ENCODE measurements at regions not wholly inside any gene's neighbourhood (a gene's known extent, or its start where the extent isn't known, plus 50 kb on each side); places are given as distances from the start of the nearest gene placed in this dataset.
A peak's percentile ranks its signal among the peaks of the same experiment; 100 is the strongest.

- H3K4me3 ChIP-seq (ENCODE audit: low read length), result no peak overlapping the region
- TF ChIP-seq CTCF (conservative IDR thresholded peaks at IDR 0.05; ENCODE audit: low read depth, low read length), result no peak
- no peak for DNase-seq (ENCODE audit: low read depth)
Measured at GRCh38 chr7:46006723-46007122, 85.7 kb upstream of the IGFBP3 start.

- TF ChIP-seq CTCF (conservative IDR thresholded peaks at IDR 0.05; ENCODE audit: low read depth, low read length), result no peak
- no peak for DNase-seq (ENCODE audit: low read depth)
- no peak overlapping the region for H3K4me3 ChIP-seq (ENCODE audit: low read length)
Measured at GRCh38 chr7:46006212-46006611, 85.1 kb upstream of the IGFBP3 start.

- no peak for DNase-seq (ENCODE audit: low read depth)
- no peak overlapping the region for H3K4me3 ChIP-seq (ENCODE audit: low read length)
- TF ChIP-seq CTCF (conservative IDR thresholded peaks at IDR 0.05; ENCODE audit: low read depth, low read length), result no peak
Measured at GRCh38 chr7:46004965-46005364, 83.9 kb upstream of the IGFBP3 start.

GRCh38 chr7:46003896-46004875 lies 83.1 kb upstream of the IGFBP3 start:
- no peak for TF ChIP-seq CTCF (conservative IDR thresholded peaks at IDR 0.05; ENCODE audit: low read depth, low read length)
- H3K4me3 ChIP-seq (ENCODE audit: low read length), result no peak overlapping the region
- DNase-seq (ENCODE audit: low read depth), result peak; percentile 11

GRCh38 chr7:46003161-46003560 lies 82.1 kb upstream of the IGFBP3 start:
- H3K4me3 ChIP-seq (ENCODE audit: low read length), result no peak overlapping the region
- DNase-seq (ENCODE audit: low read depth), result no peak
- TF ChIP-seq CTCF (conservative IDR thresholded peaks at IDR 0.05; ENCODE audit: low read depth, low read length), result no peak

- no peak for TF ChIP-seq CTCF (conservative IDR thresholded peaks at IDR 0.05; ENCODE audit: low read depth, low read length)
- no peak for DNase-seq (ENCODE audit: low read depth)
- no peak overlapping the region for H3K4me3 ChIP-seq (ENCODE audit: low read length)
Measured at GRCh38 chr7:46000513-46000912, 79.4 kb upstream of the IGFBP3 start.

GRCh38 chr7:45999541-45999940 lies 78.5 kb upstream of the IGFBP3 start:
- no peak for DNase-seq (ENCODE audit: low read depth)
- no peak overlapping the region for H3K4me3 ChIP-seq (ENCODE audit: low read length)

More at GRCh38 chr7:45999541-45999940, 78.5 kb upstream of the IGFBP3 start:
- TF ChIP-seq CTCF (conservative IDR thresholded peaks at IDR 0.05; ENCODE audit: low read depth, low read length), result no peak

Data from retinal pigment epithelial cell (primary cell).